Smooth muscle cell (in vitro differentiated cells): ENCODE measurements at regions not wholly inside any gene's neighbourhood (a gene's known extent, or its start where the extent isn't known, plus 50 kb on each side); places are given as distances from the start of the nearest gene placed in this dataset.

Source experiments
- DNase-seq: peaks from one replicate; lab custom pipeline; 2025; ENCODE audit not compliant: unreplicated experiment; lab: John Stamatoyannopoulos, UW
- H2AFZ ChIP-seq: fragments of 200-600 bp; sonication (generic); 2 replicates; pipeline ENCODE4 v1.6.0; 2016; ENCODE audit warnings: antibody characterized with exemption, low read depth, mild to moderate bottlenecking
- H3F3A ChIP-seq: fragments of 200-600 bp; sonication (generic); 2 replicates; pipeline ENCODE4 v1.6.0; 2017; ENCODE audit warnings: antibody characterized with exemption, low read depth
- H3K27ac ChIP-seq: fragments of 200-600 bp; sonication (generic); 2 replicates; pipeline ENCODE4 v1.5.1; 2016; ENCODE audit warnings: low read depth, mild to moderate bottlenecking
- H3K27me3 ChIP-seq: fragments of 200-600 bp; sonication (generic); 2 replicates; pipeline ENCODE4 v1.6.1; 2016; ENCODE audit warnings: low read depth, mild to moderate bottlenecking
- H3K36me3 ChIP-seq: fragments of 200-600 bp; sonication (generic); 2 replicates; pipeline ENCODE4 v1.5.1; 2016; ENCODE audit warnings: low read depth
- H3K4me1 ChIP-seq: fragments of 200-600 bp; sonication (generic); 2 replicates; pipeline ENCODE4 v1.5.1; 2016; ENCODE audit warnings: low read depth
- H3K4me2 ChIP-seq: fragments of 200-600 bp; sonication (generic); 2 replicates; pipeline ENCODE4 v1.6.0; 2016; ENCODE audit warnings: mild to moderate bottlenecking
- H3K4me3 ChIP-seq: fragments of 200-600 bp; sonication (generic); 2 replicates; pipeline ENCODE4 v1.5.1; 2016; ENCODE audit warnings: mild to moderate bottlenecking
- H3K79me2 ChIP-seq: fragments of 200-600 bp; sonication (generic); 2 replicates; pipeline ENCODE4 v1.6.0; 2016; ENCODE audit warnings: low read depth, mild to moderate bottlenecking
- H3K9ac ChIP-seq: fragments of 200-600 bp; sonication (generic); 2 replicates; pipeline ENCODE4 v1.6.0; 2016; ENCODE audit warnings: low read depth
- H3K9me3 ChIP-seq: fragments of 200-600 bp; sonication (generic); replicated peaks from 2 replicates; pipeline ENCODE4 v1.5.1; 2016; ENCODE audit warnings: low read depth
- H4K20me1 ChIP-seq: fragments of 200-600 bp; sonication (generic); 2 replicates; pipeline ENCODE4 v1.6.0; 2016; ENCODE audit warnings: low read depth
- CTCF ChIP-seq: fragments of 200-600 bp; sonication (generic); IDR thresholded peaks from 2 replicates; pipeline ENCODE4 v1.5.1; 2017; ENCODE audit warnings: borderline replicate concordance, mild to moderate bottlenecking, antibody characterized with exemption; ENCODE audit not compliant: insufficient read depth, poor library complexity, severe bottlenecking
- WGBS: methylation state at CpG from one replicate; pipeline ENCODE4 v1.1.7; 2016; ENCODE audit warnings: low lambda C conversion rate; 5-methylcytosine and 5-hydroxymethylcytosine counted together

GRCh38 chr7:131656980-131657723 is 100.7 kb upstream of the PODXL start:
- Histone ChIP-seq H3K4me3 (no peak overlapping the region), H3F3A (no peaks in the 10 kb centered on the region), H3K36me3 (no peaks in the 10 kb centered on the region), H2AFZ (no peak overlapping the region), H3K27ac (no peak overlapping the region), H4K20me1 (no peaks in the 10 kb centered on the region), H3K4me1 (no peaks in the 10 kb centered on the region), H3K9me3 (no peaks in the 10 kb centered on the region), H3K4me2 (no peak overlapping the region), H3K27me3 (no peaks in the 10 kb centered on the region), H3K9ac (no peak overlapping the region), H3K79me2 (no peaks in the 10 kb centered on the region)
- DNase-seq = no peak
- 84% methylated on average over 10 of the region's 10 CpGs for WGBS
- no peak for TF ChIP-seq CTCF

- H3K9me3 ChIP-seq = no peaks in the 10 kb centered on the region
- H3F3A ChIP-seq = no peaks in the 10 kb centered on the region
- 94% methylated on average over 7 of the region's 7 CpGs for WGBS
- DNase-seq = no peak
- no peak overlapping the region for H3K4me3 ChIP-seq
- no peak for TF ChIP-seq CTCF
- H2AFZ ChIP-seq = no peak overlapping the region
- no peaks in the 10 kb centered on the region for H4K20me1 ChIP-seq
- H3K4me2 ChIP-seq = no peak overlapping the region
- no peak overlapping the region for H3K9ac ChIP-seq
- no peak overlapping the region for H3K27ac ChIP-seq
- no peaks in the 10 kb centered on the region for H3K79me2 ChIP-seq
- no peaks in the 10 kb centered on the region for H3K4me1 ChIP-seq
- no peaks in the 10 kb centered on the region for H3K36me3 ChIP-seq
- H3K27me3 ChIP-seq = no peaks in the 10 kb centered on the region
These were observed 99.4 kb upstream of the PODXL start for GRCh38 chr7:131655866-131656265.

GRCh38 chr7:131655447-131655846 is 99.0 kb upstream of the PODXL start:
- H3K27ac ChIP-seq = no peak overlapping the region
- H3K4me2 ChIP-seq = no peak overlapping the region
- H3K4me1 ChIP-seq = no peaks in the 10 kb centered on the region
- no peak for DNase-seq
- no peaks in the 10 kb centered on the region for H3K27me3 ChIP-seq
- H3K9me3 ChIP-seq = no peaks in the 10 kb centered on the region
- H3K79me2 ChIP-seq = no peaks in the 10 kb centered on the region
- H3F3A ChIP-seq = no peaks in the 10 kb centered on the region
- no peaks in the 10 kb centered on the region for H4K20me1 ChIP-seq
- no peaks in the 10 kb centered on the region for H3K36me3 ChIP-seq
- TF ChIP-seq CTCF = no peak
- WGBS = 90% methylated on average over 6 of the region's 6 CpGs
- H3K4me3 ChIP-seq = no peak overlapping the region
- no peak overlapping the region for H2AFZ ChIP-seq
- no peak overlapping the region for H3K9ac ChIP-seq
